Stimulated activated naive CD8-positive, alpha-beta T cell treated with anti-CD3 and anti-CD28 coated beads, Interleukin-15, Interleukin-2, amounts not matched to agents 100 ng/mL and 50 ng/mL, for 24 hours (primary cell): ENCODE measurements at regions not wholly inside any gene's neighbourhood (a gene's known extent, or its start where the extent isn't known, plus 50 kb on each side); places are given as distances from the start of the nearest gene placed in this dataset.
"Not testable (repeated sequence)": the region's sequence is repeated elsewhere in the genome, so short reads cannot be mapped to it uniquely, and the experiment has no call there.

Source experiments
- H3K27ac Mint-ChIP-seq: one replicate; pipeline ENCODE4 v1.8.0; 2021; ENCODE audit warnings: mild to moderate bottlenecking, mixed read lengths
- H3K27me3 Mint-ChIP-seq: one replicate; pipeline ENCODE4 v1.8.0; 2021; ENCODE audit warnings: mixed read lengths
- H3K36me3 Mint-ChIP-seq: one replicate; pipeline ENCODE4 v1.8.0; 2021; ENCODE audit warnings: low read depth, mixed read lengths
- H3K4me1 Mint-ChIP-seq: one replicate; pipeline ENCODE4 v1.8.0; 2021; ENCODE audit warnings: low read depth, mixed read lengths
- H3K4me3 Mint-ChIP-seq: one replicate; pipeline ENCODE4 v1.8.0; 2021; ENCODE audit warnings: mild to moderate bottlenecking, mixed read lengths
- H3K9me3 Mint-ChIP-seq: one replicate; pipeline ENCODE4 v1.8.0; 2021; ENCODE audit warnings: mixed read lengths

GRCh38 chr5:125424402-125425141 lies 678.1 kb upstream of the ZNF608 start:
- no peaks in the 10 kb centered on the region for H3K36me3 Mint-ChIP-seq
- peaks cover 6% of the 10 kb centered on the region for H3K9me3 Mint-ChIP-seq
- H3K4me1 Mint-ChIP-seq, result no peaks in the 10 kb centered on the region
- no peak overlapping the region for H3K27ac Mint-ChIP-seq
- H3K27me3 Mint-ChIP-seq, result no peaks in the 10 kb centered on the region
- no peak overlapping the region for H3K4me3 Mint-ChIP-seq

GRCh38 chr5:125429498-125429897 lies 683.1 kb upstream of the ZNF608 start:
- Mint-ChIP-seq H3K27ac (no peak overlapping the region), H3K4me1 (no peaks in the 10 kb centered on the region), H3K9me3 (peaks cover 3% of the 10 kb centered on the region)

GRCh38 chr5:125433457-125433856 lies 687.0 kb upstream of the ZNF608 start:
- Mint-ChIP-seq H3K27ac (no peak overlapping the region), H3K9me3 (peaks cover 8% of the 10 kb centered on the region), H3K4me1 (no peaks in the 10 kb centered on the region), H3K36me3 (no peaks in the 10 kb centered on the region), H3K4me3 (no peak overlapping the region), H3K27me3 (no peaks in the 10 kb centered on the region)

More at GRCh38 chr5:125429498-125429897, 683.1 kb upstream of the ZNF608 start:
- no peaks in the 10 kb centered on the region for H3K27me3 Mint-ChIP-seq
- H3K4me3 Mint-ChIP-seq, result no peak overlapping the region
- no peaks in the 10 kb centered on the region for H3K36me3 Mint-ChIP-seq

- Mint-ChIP-seq H3K36me3 (no peaks in the 10 kb centered on the region), H3K4me1 (no peaks in the 10 kb centered on the region), H3K27me3 (no peaks in the 10 kb centered on the region), H3K27ac (no peak overlapping the region), H3K9me3 (peaks cover 32% of the 10 kb centered on the region), H3K4me3 (no peak overlapping the region)
These were observed 692.8 kb upstream of the ZNF608 start for GRCh38 chr5:125439243-125439642.

GRCh38 chr5:125440905-125441304 lies 694.5 kb upstream of the ZNF608 start:
- Mint-ChIP-seq H3K36me3 (no peaks in the 10 kb centered on the region), H3K27me3 (no peaks in the 10 kb centered on the region), H3K9me3 (peaks cover 32% of the 10 kb centered on the region), H3K27ac (no peak overlapping the region), H3K4me1 (no peaks in the 10 kb centered on the region), H3K4me3 (no peak overlapping the region)

- Mint-ChIP-seq H3K27ac (no peak overlapping the region), H3K4me1 (no peaks in the 10 kb centered on the region), H3K36me3 (no peaks in the 10 kb centered on the region), H3K4me3 (no peak overlapping the region), H3K27me3 (no peaks in the 10 kb centered on the region), H3K9me3 (peaks cover 14% of the 10 kb centered on the region)
These were observed 700.5 kb upstream of the ZNF608 start for GRCh38 chr5:125446986-125447385.

- Mint-ChIP-seq H3K4me3 (no peak overlapping the region), H3K36me3 (no peaks in the 10 kb centered on the region), H3K27ac (no peak overlapping the region), H3K27me3 (no peaks in the 10 kb centered on the region), H3K9me3 (peaks cover 20% of the 10 kb centered on the region), H3K4me1 (no peaks in the 10 kb centered on the region)
These were observed 704.3 kb upstream of the ZNF608 start for GRCh38 chr5:125450771-125451170.

- Mint-ChIP-seq H3K27me3 (no peaks in the 10 kb centered on the region), H3K36me3 (no peaks in the 10 kb centered on the region), H3K9me3 (peaks cover 20% of the 10 kb centered on the region), H3K27ac (no peak overlapping the region), H3K4me1 (no peaks in the 10 kb centered on the region), H3K4me3 (no peak overlapping the region)
These were observed 705.2 kb upstream of the ZNF608 start for GRCh38 chr5:125451622-125452021.

GRCh38 chr5:125452991-125453390 lies 706.6 kb upstream of the ZNF608 start:
- Mint-ChIP-seq H3K4me1 (no peaks in the 10 kb centered on the region), H3K4me3 (no peak overlapping the region), H3K36me3 (no peaks in the 10 kb centered on the region), H3K9me3 (peaks cover 26% of the 10 kb centered on the region), H3K27ac (no peak overlapping the region), H3K27me3 (no peaks in the 10 kb centered on the region)

GRCh38 chr5:125455041-125455440 lies 708.6 kb upstream of the ZNF608 start:
- Mint-ChIP-seq H3K27ac (no peak overlapping the region), H3K4me3 (no peak overlapping the region), H3K27me3 (no peaks in the 10 kb centered on the region)

GRCh38 chr5:125456005-125456404 lies 709.6 kb upstream of the ZNF608 start:
- not testable (repeated sequence) for H3K4me1 Mint-ChIP-seq, H3K36me3 Mint-ChIP-seq, H3K27ac Mint-ChIP-seq, H3K4me3 Mint-ChIP-seq, H3K27me3 Mint-ChIP-seq
- H3K9me3 Mint-ChIP-seq, result peaks cover 28% of the 10 kb centered on the region

More at GRCh38 chr5:125455041-125455440, 708.6 kb upstream of the ZNF608 start:
- no peaks in the 10 kb centered on the region for H3K4me1 Mint-ChIP-seq
- peaks cover 28% of the 10 kb centered on the region for H3K9me3 Mint-ChIP-seq
- H3K36me3 Mint-ChIP-seq, result no peaks in the 10 kb centered on the region

GRCh38 chr5:125457617-125458016 lies 711.2 kb upstream of the ZNF608 start:
- no peak overlapping the region for H3K4me3 Mint-ChIP-seq
- no peaks in the 10 kb centered on the region for H3K36me3 Mint-ChIP-seq
- no peaks in the 10 kb centered on the region for H3K4me1 Mint-ChIP-seq
- no peaks in the 10 kb centered on the region for H3K27me3 Mint-ChIP-seq
- no peak overlapping the region for H3K27ac Mint-ChIP-seq
- H3K9me3 Mint-ChIP-seq, result peaks cover 27% of the 10 kb centered on the region

- not testable (repeated sequence) for H3K4me3 Mint-ChIP-seq, H3K36me3 Mint-ChIP-seq, H3K4me1 Mint-ChIP-seq, H3K27ac Mint-ChIP-seq, H3K27me3 Mint-ChIP-seq
- peaks cover 19% of the 10 kb centered on the region for H3K9me3 Mint-ChIP-seq
These were observed 712.5 kb upstream of the ZNF608 start for GRCh38 chr5:125458949-125459348.

- Mint-ChIP-seq H3K4me1 (no peaks in the 10 kb centered on the region), H3K9me3 (peaks cover 17% of the 10 kb centered on the region), H3K36me3 (no peaks in the 10 kb centered on the region), H3K4me3 (no peak overlapping the region), H3K27ac (no peak overlapping the region), H3K27me3 (no peaks in the 10 kb centered on the region)
These were observed 715.2 kb upstream of the ZNF608 start for GRCh38 chr5:125461641-125462072.

GRCh38 chr5:125463466-125464092 lies 717.1 kb upstream of the ZNF608 start:
- Mint-ChIP-seq H3K36me3 (no peaks in the 10 kb centered on the region), H3K27ac (no peak overlapping the region), H3K27me3 (no peaks in the 10 kb centered on the region), H3K4me1 (no peaks in the 10 kb centered on the region), H3K4me3 (no peak overlapping the region), H3K9me3 (peaks cover 12% of the 10 kb centered on the region)
